ENCODE measurements at regions not wholly inside any gene's neighbourhood (a gene's known extent, or its start where the extent isn't known, plus 50 kb on each side); places are given as distances from the start of the nearest gene placed in this dataset.

DNA sequence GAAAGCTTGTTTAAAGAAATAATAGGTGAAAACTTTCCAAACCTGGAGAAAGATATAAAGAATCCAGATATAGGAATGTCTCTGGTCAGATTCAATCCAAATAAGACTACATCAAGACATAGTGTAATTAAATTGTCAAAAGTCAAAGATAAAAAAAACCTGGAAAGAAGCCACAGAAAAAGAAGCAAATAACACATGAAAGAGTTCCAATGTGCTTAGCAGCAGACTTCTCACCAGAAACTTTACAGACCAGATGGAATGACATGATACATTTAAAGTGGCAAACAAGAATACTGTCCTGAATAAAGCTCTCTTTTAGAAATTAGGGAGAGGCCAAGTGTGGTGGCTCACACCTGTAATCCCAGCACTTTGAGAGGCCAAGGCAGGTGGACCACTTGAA is 1039.9 kb downstream of the KCNT2 start:
- Mint-ChIP-seq H3K4me3 (no peak overlapping the region), H3K36me3 (ENCODE audit: low read depth) (no peaks in the 10 kb centered on the region), H3K9me3 (peaks cover 8% of the 10 kb centered on the region), H3K27ac (no peak overlapping the region), H3K4me1 (no peaks in the 10 kb centered on the region), H3K27me3 (ENCODE audit: low read depth) (no peaks in the 10 kb centered on the region)
- TF ChIP-seq, protein P1, sequence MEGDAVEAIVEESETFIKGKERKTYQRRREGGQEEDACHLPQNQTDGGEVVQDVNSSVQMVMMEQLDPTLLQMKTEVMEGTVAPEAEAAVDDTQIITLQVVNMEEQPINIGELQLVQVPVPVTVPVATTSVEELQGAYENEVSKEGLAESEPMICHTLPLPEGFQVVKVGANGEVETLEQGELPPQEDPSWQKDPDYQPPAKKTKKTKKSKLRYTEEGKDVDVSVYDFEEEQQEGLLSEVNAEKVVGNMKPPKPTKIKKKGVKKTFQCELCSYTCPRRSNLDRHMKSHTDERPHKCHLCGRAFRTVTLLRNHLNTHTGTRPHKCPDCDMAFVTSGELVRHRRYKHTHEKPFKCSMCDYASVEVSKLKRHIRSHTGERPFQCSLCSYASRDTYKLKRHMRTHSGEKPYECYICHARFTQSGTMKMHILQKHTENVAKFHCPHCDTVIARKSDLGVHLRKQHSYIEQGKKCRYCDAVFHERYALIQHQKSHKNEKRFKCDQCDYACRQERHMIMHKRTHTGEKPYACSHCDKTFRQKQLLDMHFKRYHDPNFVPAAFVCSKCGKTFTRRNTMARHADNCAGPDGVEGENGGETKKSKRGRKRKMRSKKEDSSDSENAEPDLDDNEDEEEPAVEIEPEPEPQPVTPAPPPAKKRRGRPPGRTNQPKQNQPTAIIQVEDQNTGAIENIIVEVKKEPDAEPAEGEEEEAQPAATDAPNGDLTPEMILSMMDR (IDR thresholded peaks at IDR 0.05; ENCODE audit: unreplicated experiment in 3 of 3) = no peak

- Mint-ChIP-seq H3K36me3 (ENCODE audit: low read depth) (no peaks in the 10 kb centered on the region), H3K27ac (no peak overlapping the region), H3K9me3 (no peaks in the 10 kb centered on the region), H3K27me3 (ENCODE audit: low read depth) (no peaks in the 10 kb centered on the region), H3K4me3 (no peak overlapping the region), H3K4me1 (no peaks in the 10 kb centered on the region)
- TF ChIP-seq, protein P1 (IDR thresholded peaks at IDR 0.05; ENCODE audit: unreplicated experiment in 3 of 3) = no peak
Observed at GRCh38 chr1:195562074-195562473, 1046.2 kb downstream of the KCNT2 start.

GRCh38 chr1:195550071-195550862 is 1058.0 kb downstream of the KCNT2 start:
- no peaks in the 10 kb centered on the region for H3K9me3 Mint-ChIP-seq
- no peaks in the 10 kb centered on the region for H3K36me3 Mint-ChIP-seq (ENCODE audit: low read depth)
- no peak overlapping the region for H3K27ac Mint-ChIP-seq
- no peaks in the 10 kb centered on the region for H3K4me1 Mint-ChIP-seq
- H3K27me3 Mint-ChIP-seq (ENCODE audit: low read depth) = no peaks in the 10 kb centered on the region
- H3K4me3 Mint-ChIP-seq = no peak overlapping the region
- TF ChIP-seq, protein P1 (IDR thresholded peaks at IDR 0.05; ENCODE audit: unreplicated experiment in 3 of 3) = no peak

DNA sequence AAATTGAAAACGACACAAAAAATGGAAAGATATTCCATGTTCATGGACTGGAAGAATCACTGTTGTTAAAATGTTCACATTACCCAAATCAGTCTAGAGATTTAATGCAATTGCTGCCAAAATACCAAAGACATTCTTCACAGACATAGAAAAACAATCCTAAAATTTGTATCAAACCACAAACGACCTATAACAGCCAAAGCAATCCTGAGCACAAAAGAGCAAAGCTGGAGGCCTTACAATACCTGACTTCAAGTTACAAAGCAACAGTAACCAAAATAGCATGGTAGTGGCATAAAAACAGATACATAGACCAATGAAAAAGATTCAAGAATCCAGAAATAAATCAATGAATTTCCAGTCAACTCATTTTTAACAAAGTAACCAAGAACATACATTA is 1077.3 kb downstream of the KCNT2 start:
- Mint-ChIP-seq H3K36me3 (ENCODE audit: low read depth) (no peaks in the 10 kb centered on the region), H3K27ac (no peak overlapping the region), H3K9me3 (no peaks in the 10 kb centered on the region), H3K4me1 (no peaks in the 10 kb centered on the region), H3K4me3 (no peak overlapping the region), H3K27me3 (ENCODE audit: low read depth) (no peaks in the 10 kb centered on the region)
- TF ChIP-seq, protein P1 (IDR thresholded peaks at IDR 0.05; ENCODE audit: unreplicated experiment in 3 of 3) = no peak

GRCh38 chr1:195529881-195530280 is 1078.4 kb downstream of the KCNT2 start:
- Mint-ChIP-seq H3K27ac (no peak overlapping the region), H3K4me3 (no peak overlapping the region), H3K4me1 (no peaks in the 10 kb centered on the region), H3K9me3 (no peaks in the 10 kb centered on the region), H3K27me3 (ENCODE audit: low read depth) (no peaks in the 10 kb centered on the region), H3K36me3 (ENCODE audit: low read depth) (no peaks in the 10 kb centered on the region)
- TF ChIP-seq, protein P1 (IDR thresholded peaks at IDR 0.05; ENCODE audit: unreplicated experiment in 3 of 3) = no peak

- no peak overlapping the region for H3K4me3 Mint-ChIP-seq
- H3K36me3 Mint-ChIP-seq (ENCODE audit: low read depth) = no peaks in the 10 kb centered on the region
- TF ChIP-seq, protein P1 (IDR thresholded peaks at IDR 0.05; ENCODE audit: unreplicated experiment in 3 of 3) = no peak
- no peak overlapping the region for H3K27ac Mint-ChIP-seq
- no peaks in the 10 kb centered on the region for H3K27me3 Mint-ChIP-seq (ENCODE audit: low read depth)
- H3K9me3 Mint-ChIP-seq = no peaks in the 10 kb centered on the region
- H3K4me1 Mint-ChIP-seq = no peaks in the 10 kb centered on the region
Observed at GRCh38 chr1:195520757-195521156, 1087.5 kb downstream of the KCNT2 start.
